ENCODE measurements at regions not wholly inside any gene's neighbourhood (a gene's known extent, or its start where the extent isn't known, plus 50 kb on each side); places are given as distances from the start of the nearest gene placed in this dataset.

DNA sequence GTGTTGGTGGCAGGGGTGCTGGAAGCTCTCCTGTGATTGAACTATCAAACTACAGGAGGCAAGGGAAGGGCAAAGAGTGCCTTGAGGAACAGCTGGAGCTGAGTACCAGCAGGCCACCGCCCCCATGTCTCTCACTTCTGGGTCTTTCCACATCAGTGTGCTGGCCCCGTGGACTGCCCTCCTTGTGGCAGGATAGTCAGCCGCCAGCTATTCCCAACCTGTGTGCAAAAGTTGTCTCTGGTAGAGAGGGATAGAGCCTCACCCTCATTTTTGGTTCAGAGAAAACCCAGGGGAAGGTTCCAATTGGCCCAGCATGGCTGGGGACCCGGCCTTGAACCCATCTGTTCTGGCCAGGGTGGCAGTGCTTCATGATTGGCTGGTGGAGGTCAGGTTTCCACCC lies 211.8 kb downstream of the IRF8 start:
- no peak for DNase-seq
- ATAC-seq, result no peak
- intact Hi-C loops (cut with DNase I, micrococcal nuclease), result no loop called here

DNA sequence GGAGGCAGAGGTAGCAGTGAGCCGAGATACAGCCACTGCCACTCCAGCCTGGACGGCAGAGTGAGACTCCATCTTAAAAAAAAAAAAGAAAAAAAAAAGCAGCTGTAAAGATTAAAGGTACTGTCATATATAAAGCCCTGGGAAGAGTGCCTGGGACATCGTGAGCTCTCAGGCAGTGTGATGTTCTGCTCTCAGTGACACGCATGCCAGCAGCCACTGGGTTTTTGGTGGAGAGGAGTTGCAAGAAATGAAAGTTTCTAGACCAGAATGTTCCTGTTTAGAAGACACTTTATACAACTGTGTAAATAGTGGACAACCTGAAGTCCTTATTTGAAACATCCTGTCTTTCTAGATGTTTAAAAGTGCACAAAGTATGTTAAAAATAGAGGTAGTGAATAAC lies 213.2 kb downstream of the IRF8 start:
- intact Hi-C loops (cut with DNase I, micrococcal nuclease), result no loop called here
- ATAC-seq, result no peak
- DNase-seq, result no peak

DNA sequence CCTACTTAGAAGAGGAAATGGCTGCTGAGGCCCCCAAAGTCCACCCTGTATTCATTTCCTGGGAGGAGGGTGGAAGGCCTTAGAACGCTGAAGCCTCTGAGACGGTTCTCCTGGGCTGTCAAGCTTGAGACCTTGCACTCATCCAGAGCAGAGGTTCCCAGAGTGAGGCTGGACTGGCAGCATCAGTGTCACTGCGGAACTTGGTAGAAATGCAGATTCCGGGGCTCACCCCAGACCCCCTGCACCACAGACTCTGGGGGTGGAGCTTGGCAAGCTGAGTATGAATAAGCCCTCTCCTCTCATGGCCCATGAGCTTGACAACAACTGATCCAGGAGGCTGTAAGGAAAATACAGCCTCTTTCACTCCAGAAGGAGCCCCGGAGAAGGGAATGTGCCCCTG lies 218.3 kb downstream of the IRF8 start:
- intact Hi-C loops (cut with DNase I, micrococcal nuclease), result no loop called here
- ATAC-seq (no peak), DNase-seq (no peak)

DNA sequence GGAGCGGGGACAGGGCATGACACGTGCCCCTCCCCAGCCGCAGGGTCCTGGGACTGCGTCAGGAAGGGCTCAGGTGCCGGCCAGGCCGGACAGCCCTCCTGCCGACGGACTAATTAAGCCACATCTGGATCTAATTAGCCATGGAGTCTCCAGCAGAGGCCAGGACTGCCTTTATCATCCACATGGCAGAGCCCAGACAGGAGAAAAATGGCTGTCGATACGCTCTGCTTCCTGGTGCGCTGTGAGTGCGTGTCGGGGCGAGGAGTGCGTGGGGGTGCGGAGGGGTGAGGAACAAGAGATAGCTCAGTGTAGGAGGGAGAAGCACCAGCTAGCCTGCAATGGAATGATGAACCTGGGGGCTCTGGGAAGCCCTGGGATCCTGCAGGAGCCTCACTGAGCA lies 218.8 kb downstream of the IRF8 start:
- ATAC-seq (no peak), DNase-seq (no peak)
- intact Hi-C loops (cut with DNase I, micrococcal nuclease), result no loop called here

DNA sequence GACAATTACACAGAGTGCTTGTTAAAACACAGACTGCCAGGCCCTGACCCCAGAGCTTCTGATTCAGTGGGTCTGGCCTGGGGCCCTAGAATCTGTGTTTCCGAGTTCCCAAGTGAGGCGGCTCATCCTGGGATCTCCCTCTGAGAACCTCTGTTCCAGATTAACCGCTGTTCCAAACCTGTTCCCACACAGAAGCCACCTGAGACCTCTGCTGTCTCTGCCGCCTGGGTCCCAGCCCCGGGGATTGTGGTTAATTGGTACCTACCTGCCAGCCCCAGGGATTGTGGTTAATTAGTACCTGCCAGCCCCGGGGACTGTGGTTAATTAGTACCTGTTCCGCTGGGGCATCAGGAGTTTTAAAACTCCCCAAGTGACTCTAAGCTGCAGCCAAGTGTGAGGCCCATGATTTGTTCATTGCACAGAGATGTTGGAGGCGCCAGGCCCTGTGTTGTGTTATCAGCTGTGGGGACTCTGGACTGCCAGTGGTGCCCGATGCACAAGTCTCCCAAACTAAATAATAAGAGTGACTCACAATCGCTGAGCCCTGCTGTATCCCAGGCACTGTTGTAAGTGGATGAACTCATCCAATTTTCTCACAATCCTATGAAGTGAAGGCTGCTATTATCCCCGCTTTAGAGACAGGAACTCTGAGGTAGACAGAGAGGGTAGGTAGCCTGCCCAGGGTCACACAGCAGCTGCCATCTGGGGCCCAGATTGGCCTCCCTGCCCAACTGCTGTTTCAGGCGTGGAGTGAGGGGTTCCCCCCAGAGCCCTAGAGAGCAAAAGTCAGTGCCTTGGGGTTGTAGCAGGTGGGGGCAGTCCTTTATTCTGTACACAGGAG lies 219.7 kb downstream of the IRF8 start:
- intact Hi-C loops (cut with DNase I, micrococcal nuclease), result no loop called here
- peak; percentile 61 for ATAC-seq
- DNase-seq, result peak in 1 of 2 donors; percentile 18

DNA sequence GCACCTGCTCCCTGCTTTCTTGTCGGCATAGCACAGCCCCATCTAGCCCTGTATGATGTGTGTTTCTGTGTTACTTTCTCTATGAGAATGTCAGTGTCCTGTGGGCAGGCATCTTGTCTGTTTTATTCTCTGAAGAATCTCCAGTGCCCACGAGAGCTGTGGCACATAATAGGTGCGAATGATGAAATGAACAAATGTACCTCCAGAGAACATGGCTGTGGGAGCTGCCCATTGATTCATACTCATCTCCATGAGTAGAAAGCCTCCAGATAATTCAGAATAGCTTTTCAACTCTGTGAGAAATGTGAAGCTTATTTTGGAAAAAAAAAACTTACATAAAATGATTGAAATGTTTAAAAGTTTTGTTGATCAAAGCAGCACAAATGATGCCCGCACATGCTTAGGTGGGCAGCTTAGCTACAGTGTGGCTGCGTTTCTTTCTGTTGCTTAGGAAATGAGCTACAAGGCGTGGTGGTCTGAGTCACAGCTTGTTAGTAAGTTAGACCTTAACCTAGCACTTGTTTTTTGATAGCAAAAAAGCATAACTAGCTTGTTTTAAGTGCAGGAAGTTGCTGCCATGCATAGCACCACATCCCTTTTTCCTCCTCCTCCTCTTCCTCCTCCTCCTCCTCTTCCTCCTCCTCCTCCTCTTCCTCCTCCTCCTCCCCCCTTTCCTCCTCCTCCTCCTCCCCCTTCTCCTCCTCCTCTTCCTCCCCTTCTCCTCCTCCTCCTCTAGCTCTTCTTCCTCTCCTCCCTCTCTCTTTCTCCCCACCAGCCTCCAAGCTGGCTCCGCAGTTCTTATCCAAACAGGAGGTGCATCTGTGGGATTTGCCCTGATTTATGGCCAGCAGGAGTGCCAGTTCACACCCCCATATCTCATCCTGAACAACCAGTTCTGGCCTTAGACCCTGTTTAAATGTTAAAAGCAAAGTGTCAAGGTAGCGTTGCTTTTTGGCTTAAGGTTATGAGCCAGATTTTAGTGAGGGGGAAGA lies 221.5 kb downstream of the IRF8 start:
- DNase-seq (no peak), ATAC-seq (no peak)
- intact Hi-C loops (cut with DNase I, micrococcal nuclease), result no loop called here

DNA sequence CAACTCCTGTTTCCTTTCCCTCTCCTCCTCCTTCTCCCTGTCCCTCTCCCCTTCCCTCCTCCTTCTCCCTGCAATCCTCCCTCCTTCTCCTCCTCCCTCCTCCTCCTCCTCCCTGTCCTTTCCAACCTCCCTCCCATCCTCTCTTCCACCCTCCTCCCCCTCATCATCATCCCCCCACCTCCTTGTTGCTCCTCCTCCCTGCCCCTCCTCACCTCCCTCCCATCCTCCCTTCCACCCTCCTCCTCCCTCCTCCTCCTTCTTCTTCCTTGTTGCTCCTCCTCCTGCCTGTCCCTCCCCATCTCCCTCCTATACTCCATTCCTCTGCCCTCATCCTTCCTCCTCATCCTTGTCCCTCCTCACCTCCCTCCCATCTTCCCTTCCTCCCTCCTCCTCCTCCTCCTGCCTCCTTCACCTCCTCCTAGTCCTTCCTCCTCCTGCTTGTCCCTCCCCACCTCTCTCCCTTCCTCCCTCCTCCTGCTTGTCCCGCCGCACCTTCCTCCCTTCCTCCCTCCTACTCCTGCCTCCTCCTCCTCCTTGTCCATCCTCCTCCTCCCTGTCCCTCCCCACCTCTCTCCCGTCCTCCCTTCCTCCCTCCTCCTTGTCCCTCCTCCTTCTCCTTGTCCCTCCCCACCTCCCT lies 222.5 kb downstream of the IRF8 start:
- intact Hi-C loops (cut with DNase I, micrococcal nuclease), result no loop called here
- no peak for ATAC-seq

DNA sequence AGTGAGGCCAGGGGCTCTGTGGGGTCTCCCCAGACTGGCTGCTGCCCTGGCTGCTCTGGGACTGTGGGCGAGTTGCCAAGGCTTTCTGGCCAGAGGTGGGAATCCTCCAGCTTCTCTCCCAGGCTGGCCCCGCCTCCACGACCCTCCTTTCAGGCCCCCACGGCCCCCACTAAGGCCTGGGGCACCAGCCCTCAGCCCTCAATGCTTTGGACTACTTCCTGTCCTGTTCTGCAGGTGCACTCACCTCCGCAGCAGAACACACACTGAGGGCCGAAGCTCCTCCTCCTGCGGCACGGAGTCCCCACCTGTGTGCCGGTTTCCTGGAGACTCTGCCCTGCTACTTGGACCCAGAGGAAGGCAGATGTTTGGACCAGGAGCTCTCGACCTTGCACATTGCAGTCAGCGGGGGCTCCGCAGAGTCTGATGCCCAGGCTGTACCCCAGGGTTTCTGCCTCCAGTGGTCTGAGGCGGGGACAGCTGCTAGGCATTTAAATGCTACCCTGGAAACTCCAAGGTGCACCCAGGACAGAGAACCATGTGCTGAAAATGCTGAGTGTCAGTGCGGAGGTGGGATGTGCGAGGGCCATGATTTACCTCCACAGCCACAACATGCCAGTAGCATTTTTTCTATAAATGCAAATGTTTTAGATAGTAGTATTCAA lies 223.8 kb downstream of the IRF8 start:
- DNase-seq, result peak in 1 of 2 donors; percentile 12
- intact Hi-C loops (cut with DNase I, micrococcal nuclease), result no loop called here
- peak; percentile 75 for ATAC-seq

More for the DNA sequence above, 222.5 kb downstream of the IRF8 start:
- DNase-seq, result no peak

DNA sequence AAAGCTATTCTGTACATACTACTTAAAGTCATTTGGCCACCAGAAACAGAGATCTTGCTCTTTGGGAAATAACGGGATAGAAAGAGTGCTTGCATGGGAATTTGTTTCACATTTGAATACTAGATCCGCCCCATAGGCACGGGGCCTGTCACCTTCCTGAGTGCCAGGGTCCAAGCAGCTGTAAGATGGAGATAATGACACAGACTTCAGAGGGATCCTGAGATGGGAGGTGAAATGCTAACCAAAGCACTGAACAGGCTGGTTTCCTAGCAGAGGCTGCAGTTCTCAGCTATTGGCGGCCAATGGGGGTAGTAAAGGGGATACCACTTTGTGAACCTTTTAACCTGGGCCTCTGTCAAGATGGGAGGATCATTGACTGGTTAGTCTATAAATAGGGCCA lies 225.4 kb downstream of the IRF8 start:
- ATAC-seq (no peak), DNase-seq (no peak)
- intact Hi-C loops (cut with DNase I, micrococcal nuclease), result no loop called here

DNA sequence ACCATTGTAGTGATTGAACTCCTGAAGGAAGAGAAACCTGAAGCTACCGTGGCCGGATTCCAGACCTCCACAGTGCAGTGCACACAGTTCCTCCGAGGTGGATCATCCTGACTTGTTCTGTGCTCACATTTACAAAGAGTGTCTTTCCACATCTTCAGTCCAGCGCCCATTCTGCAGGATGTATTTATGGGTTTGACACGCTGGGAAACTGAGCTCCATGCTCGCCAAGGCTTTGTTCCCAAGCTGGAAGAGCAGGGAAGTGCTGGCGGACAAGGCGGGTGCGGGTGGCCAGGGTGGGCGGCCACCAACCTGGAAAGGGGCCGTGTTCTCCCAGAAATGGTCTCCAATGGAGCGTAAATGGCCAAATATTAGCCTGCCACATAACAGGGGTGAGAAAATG lies 227.9 kb downstream of the IRF8 start:
- DNase-seq, result no peak
- intact Hi-C loops (cut with DNase I, micrococcal nuclease), result no loop called here
- no peak for ATAC-seq

DNA sequence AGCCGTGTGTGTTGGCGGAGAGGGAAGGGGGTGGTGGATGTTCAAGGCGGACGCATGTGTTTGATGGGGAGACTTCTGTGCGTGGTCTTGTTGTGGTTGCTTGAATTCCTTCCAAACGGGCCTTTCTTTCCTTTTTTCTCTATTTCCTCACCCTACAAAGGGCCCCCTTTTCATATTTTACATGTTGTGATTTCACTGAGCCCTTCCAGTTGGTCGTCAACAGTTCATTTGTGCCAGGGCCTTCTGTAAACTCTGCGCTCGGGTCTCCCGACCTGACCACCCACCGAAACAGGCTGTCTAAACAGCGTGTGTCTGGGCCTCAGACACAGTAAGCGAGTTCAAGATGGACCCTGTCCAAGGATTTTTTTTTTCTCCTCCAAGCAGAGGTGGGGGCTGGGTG lies 228.4 kb downstream of the IRF8 start:
- intact Hi-C loops (cut with DNase I, micrococcal nuclease), result no loop called here
- DNase-seq (no peak), ATAC-seq (no peak)

DNA sequence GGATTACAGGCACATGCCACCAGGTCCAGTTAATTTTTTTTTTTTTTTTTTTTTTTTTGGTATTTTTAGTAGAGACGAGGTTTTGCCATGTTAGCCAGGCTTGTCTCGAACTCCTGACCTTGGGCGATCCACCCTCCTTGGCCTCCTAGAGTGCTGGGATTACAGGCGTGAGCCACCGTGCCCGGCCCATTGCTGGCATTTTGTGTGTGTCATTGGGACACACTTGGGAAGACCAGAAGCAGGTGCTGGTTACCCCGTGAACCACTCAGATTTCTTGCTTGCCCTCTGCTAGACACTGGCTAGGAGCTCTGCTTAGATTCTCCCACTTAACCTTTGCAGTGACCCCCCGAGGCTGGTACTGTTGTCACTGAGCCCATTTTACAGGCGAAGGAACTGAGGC lies 229.3 kb downstream of the IRF8 start:
- no peak for DNase-seq
- no peak for ATAC-seq

DNA sequence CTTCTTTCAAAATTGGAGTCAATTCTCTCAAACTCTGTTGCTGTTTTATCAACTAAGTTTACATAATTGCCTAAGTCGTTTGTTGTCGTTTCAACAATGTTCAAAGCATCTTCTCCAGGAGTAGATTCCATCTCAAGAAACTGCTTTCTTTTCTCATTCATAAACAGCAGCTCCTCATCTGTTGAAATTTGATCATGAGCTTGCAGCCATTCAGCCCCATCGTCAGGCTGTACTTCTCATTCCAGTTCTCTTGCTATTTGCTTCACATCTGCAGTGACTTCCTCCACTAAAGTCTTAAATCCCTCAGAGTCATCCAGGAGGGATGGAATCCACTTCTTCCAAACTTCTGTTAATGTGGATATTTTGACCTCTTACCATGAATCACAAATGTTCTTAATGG lies 230.6 kb downstream of the IRF8 start:
- DNase-seq, result no peak
- intact Hi-C loops (cut with DNase I, micrococcal nuclease), result no loop called here
- ATAC-seq, result no peak

More for the DNA sequence above, 229.3 kb downstream of the IRF8 start:
- intact Hi-C loops (cut with DNase I, micrococcal nuclease), result no loop called here

DNA sequence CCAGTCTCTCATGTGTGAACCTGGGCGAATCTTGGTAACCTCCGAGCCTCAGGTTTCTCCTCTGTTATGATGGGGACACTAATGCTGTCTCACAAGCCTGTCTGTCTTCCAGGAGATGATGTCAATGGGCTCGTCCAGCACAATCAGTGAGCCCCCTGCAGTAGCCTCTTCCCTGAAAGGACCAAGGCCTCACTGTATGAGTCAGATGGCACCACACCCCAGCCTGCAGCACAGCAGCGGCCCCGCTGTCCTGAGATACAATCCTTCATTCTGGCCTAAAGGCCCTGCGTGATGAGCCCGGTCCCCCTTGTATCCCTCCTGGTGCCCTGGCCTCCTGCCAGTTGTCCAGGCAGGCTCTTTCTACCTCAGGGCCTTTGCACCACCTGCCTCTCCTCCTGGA lies 234.4 kb downstream of the IRF8 start:
- no peak for DNase-seq
- intact Hi-C loops (cut with DNase I, micrococcal nuclease), result no loop called here

DNA sequence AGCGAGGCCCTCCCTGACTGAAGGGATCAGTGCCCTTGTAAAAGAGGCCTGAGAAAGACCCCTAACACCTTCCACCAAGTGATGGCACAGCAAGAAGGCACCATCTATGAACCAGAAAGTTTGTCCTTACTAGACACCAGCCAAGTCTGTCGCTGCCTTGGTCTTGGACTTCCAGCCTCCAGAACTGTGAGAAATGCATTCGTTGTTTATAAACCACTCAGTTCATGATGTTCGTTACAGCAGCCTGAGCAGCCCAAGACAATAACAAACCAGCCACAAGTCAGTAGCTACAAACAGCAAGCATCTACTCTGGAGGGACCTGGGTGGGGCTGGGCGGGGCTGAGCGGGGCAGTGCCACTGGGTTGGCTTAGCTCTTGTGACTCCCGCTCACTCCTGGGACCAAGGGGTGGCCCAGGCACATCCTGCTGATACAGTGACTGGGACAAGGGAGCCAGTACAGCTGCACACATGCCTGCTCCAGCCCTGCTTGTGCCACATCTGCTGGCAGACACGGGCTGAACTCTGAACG lies 234.9 kb downstream of the IRF8 start:
- intact Hi-C loops (cut with DNase I, micrococcal nuclease), result no loop called here
- DNase-seq, result no peak
- no peak for ATAC-seq

More for the DNA sequence above, 234.4 kb downstream of the IRF8 start:
- no peak for ATAC-seq

DNA sequence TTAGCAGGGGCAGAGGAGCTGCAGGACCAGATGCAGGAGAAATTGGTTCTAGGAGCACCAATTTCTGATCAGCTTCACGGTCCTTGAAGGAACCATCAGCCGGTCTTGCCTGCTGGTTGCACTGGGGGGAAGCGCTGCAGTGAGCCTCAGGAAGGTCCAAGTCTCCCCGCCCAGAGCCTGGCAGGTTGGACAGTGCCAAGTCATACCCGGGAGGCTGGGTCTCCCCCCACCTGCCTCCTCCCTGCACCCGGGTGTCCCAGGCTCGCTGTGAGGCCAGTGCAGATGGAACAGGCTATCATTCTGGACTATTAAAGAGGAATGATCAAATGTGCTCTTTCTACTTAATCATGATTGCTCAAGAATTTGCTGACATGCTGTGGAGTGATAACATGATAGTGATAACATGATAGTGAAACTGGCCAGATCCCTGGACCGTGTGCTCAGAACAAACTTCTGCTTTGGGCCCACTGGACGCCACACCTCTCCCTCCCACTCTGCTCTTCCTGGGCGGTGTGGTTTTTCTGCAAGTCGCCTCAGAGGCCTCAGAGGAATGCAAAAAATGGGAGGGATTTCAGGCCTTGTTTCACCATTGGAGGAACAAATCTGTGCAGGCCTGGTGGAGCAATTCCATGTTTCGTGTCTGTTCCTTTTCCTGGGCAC lies 236.0 kb downstream of the IRF8 start:
- no peak for ATAC-seq
- no peak for DNase-seq
- intact Hi-C loops (cut with DNase I, micrococcal nuclease), result no loop called here

DNA sequence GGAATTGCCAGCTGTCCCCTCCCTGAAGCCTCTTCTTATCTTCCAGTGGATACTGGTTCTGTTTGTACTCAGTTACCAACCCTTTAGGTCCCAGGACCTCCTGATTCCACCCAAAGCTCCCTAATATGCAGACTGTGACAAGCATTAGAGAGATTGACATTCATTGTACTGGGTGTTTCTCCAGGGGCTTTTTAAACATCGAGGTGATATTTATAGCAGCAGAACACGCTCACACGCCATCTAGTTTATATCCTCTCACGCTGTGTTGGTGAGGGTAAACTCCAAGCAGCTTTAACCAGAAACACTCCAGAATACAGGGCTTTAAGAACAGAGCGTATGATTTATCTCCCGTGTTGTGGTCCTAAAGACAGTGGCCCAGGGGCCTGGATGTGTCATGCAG lies 238.4 kb downstream of the IRF8 start:
- no peak for DNase-seq
- intact Hi-C loops (cut with DNase I, micrococcal nuclease), result no loop called here
- no peak for ATAC-seq
